Loucy (cell line): ENCODE measurements at regions not wholly inside any gene's neighbourhood (a gene's known extent, or its start where the extent isn't known, plus 50 kb on each side); places are given as distances from the start of the nearest gene placed in this dataset.

Experiments
- EZH2phosphoT487 ChIP-seq: fragments of 200-600 bp; IDR thresholded peaks from 2 replicates; pipeline ENCODE4 v1.6.1; 2018; ENCODE audit warnings: antibody characterized with exemption, mild to moderate bottlenecking, moderate library complexity, borderline replicate concordance
- TF ChIP-seq, protein P1 (sequence below): fragments of 200-600 bp; sonication (generic); conservative IDR thresholded peaks from 2 replicates; pipeline ENCODE4 v1.5.1; 2014; ENCODE audit warnings: mild to moderate bottlenecking, antibody characterized with exemption, low read length

DNA sequence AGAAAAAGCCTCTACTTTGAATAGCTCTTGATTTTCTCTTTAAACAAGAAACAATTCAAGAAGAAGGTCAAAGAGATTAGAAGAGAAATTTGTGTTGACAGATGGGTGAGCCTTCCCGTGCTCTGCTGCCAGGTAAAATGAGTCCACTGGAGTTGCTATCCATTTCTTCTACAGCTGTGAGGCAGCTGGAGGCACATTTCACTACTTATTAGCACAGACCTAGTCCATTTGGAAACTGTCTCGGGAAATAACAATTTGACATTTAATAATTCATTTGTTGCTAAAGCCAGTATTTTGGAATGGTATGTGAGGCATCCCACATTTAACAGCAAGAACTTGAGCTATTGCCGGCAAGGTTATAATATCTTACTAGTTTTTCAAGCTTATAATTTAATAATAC lies 396.8 kb upstream of the GRIA3 start:
- TF ChIP-seq, protein P1, sequence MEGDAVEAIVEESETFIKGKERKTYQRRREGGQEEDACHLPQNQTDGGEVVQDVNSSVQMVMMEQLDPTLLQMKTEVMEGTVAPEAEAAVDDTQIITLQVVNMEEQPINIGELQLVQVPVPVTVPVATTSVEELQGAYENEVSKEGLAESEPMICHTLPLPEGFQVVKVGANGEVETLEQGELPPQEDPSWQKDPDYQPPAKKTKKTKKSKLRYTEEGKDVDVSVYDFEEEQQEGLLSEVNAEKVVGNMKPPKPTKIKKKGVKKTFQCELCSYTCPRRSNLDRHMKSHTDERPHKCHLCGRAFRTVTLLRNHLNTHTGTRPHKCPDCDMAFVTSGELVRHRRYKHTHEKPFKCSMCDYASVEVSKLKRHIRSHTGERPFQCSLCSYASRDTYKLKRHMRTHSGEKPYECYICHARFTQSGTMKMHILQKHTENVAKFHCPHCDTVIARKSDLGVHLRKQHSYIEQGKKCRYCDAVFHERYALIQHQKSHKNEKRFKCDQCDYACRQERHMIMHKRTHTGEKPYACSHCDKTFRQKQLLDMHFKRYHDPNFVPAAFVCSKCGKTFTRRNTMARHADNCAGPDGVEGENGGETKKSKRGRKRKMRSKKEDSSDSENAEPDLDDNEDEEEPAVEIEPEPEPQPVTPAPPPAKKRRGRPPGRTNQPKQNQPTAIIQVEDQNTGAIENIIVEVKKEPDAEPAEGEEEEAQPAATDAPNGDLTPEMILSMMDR: no peak
- TF ChIP-seq EZH2phosphoT487: no peak
